ENCODE measurements at regions not wholly inside any gene's neighbourhood (a gene's known extent, or its start where the extent isn't known, plus 50 kb on each side); places are given as distances from the start of the nearest gene placed in this dataset.

DNA sequence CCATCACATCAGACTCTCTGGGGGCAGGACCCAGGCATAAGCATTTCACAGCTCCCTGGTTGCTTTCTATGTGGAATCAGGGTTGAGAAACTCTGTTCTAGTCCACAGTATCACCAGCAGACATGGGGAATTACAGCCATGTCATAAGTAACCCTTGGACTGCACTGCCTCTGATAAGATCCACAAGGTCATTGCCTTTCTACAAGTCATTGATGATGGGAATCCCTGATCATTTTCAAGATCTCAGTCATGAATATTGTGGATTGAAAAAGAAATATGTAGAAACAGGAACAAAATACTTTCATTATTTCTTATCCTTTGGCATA is 304.1 kb downstream of the KLF6 start:
- Mint-ChIP-seq H3K4me1 (ENCODE audit: low read depth) (peaks cover 47% of the 10 kb centered on the region), H3K36me3 (ENCODE audit: low read depth) (no peaks in the 10 kb centered on the region), H3K9me3 (no peaks in the 10 kb centered on the region), H3K27me3 (ENCODE audit: low read depth) (no peaks in the 10 kb centered on the region), H3K4me3 (no peak overlapping the region), H3K27ac (no peak overlapping the region)
- DNase-seq (ENCODE audit: low spot score) = no peak

- no peak overlapping the region for H3K4me3 Mint-ChIP-seq
- no peak overlapping the region for H3K27ac Mint-ChIP-seq
- DNase-seq (ENCODE audit: low spot score) = peak; percentile 27
- peaks cover 45% of the 10 kb centered on the region for H3K4me1 Mint-ChIP-seq (ENCODE audit: low read depth)
- no peaks in the 10 kb centered on the region for H3K36me3 Mint-ChIP-seq (ENCODE audit: low read depth)
- H3K9me3 Mint-ChIP-seq = no peaks in the 10 kb centered on the region
- H3K27me3 Mint-ChIP-seq (ENCODE audit: low read depth) = peaks cover 1% of the 10 kb centered on the region
These were observed 304.6 kb downstream of the KLF6 start for GRCh38 chr10:3480281-3480989.

GRCh38 chr10:3478632-3479240 is 306.2 kb upstream of the PITRM1 start:
- no peak overlapping the region for H3K27ac Mint-ChIP-seq
- H3K36me3 Mint-ChIP-seq (ENCODE audit: low read depth) = no peaks in the 10 kb centered on the region
- peaks cover 4% of the 10 kb centered on the region for H3K27me3 Mint-ChIP-seq (ENCODE audit: low read depth)
- no peaks in the 10 kb centered on the region for H3K9me3 Mint-ChIP-seq
- H3K4me1 Mint-ChIP-seq (ENCODE audit: low read depth) = peaks cover 35% of the 10 kb centered on the region
- no peak overlapping the region for H3K4me3 Mint-ChIP-seq
- no peak for DNase-seq (ENCODE audit: low spot score)

DNA sequence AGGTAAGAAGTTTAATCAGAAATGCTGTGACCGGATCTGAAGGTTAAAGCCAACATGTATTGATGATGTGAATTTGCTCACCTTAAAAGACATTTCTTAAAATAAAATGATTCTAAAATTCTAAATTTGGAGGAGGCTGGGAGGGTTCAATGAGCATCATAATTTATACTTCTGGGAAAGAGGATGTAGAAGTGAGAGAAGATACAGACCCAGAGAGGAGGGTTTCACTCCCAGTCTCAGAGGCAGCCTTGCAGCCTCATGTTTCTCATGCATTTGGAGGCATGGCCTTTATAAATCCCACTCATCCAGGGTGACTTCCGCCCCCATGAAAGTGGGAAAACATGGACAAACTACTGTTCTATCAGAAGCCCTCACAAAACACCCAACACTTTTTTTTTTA is 305.6 kb upstream of the PITRM1 start:
- no peak overlapping the region for H3K27ac Mint-ChIP-seq
- no peak overlapping the region for H3K4me3 Mint-ChIP-seq
- no peak for DNase-seq (ENCODE audit: low spot score)
- peaks cover 35% of the 10 kb centered on the region for H3K4me1 Mint-ChIP-seq (ENCODE audit: low read depth)
- no peaks in the 10 kb centered on the region for H3K36me3 Mint-ChIP-seq (ENCODE audit: low read depth)
- peaks cover 4% of the 10 kb centered on the region for H3K27me3 Mint-ChIP-seq (ENCODE audit: low read depth)
- H3K9me3 Mint-ChIP-seq = no peaks in the 10 kb centered on the region

- H3K4me1 Mint-ChIP-seq (ENCODE audit: low read depth) = peaks cover 37% of the 10 kb centered on the region
- no peaks in the 10 kb centered on the region for H3K9me3 Mint-ChIP-seq
- no peaks in the 10 kb centered on the region for H3K36me3 Mint-ChIP-seq (ENCODE audit: low read depth)
- no peak overlapping the region for H3K4me3 Mint-ChIP-seq
- no peak overlapping the region for H3K27ac Mint-ChIP-seq
- H3K27me3 Mint-ChIP-seq (ENCODE audit: low read depth) = peaks cover 4% of the 10 kb centered on the region
- DNase-seq (ENCODE audit: low spot score) = no peak
These were observed 305.1 kb upstream of the PITRM1 start for GRCh38 chr10:3477683-3478082.

GRCh38 chr10:3476640-3477448 is 304.3 kb upstream of the PITRM1 start:
- no peak for DNase-seq (ENCODE audit: low spot score)
- Mint-ChIP-seq H3K36me3 (ENCODE audit: low read depth) (no peaks in the 10 kb centered on the region), H3K4me1 (ENCODE audit: low read depth) (peaks cover 38% of the 10 kb centered on the region), H3K4me3 (no peak overlapping the region), H3K9me3 (no peaks in the 10 kb centered on the region), H3K27me3 (ENCODE audit: low read depth) (peaks cover 4% of the 10 kb centered on the region), H3K27ac (no peak overlapping the region)

DNA sequence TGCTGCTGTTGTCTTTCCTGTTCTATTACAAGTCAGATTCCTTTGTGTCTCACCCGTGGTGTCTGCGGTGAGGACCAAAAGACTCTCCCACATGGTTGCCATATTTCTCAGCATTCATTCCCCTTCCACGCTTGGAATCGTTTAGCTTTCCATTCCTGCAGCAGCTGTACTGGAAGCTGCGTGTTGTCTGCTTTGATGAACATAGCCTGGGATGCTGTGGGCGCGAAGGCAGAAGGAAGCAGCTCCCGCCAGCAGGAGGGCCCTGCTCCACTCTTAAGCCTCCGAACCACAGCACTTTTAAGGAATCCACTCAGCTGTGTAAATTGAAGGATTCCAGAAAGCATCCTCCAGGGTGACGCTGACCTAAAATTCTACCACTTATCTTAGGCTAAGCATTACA is 303.6 kb upstream of the PITRM1 start:
- H3K4me1 Mint-ChIP-seq (ENCODE audit: low read depth) = peaks cover 34% of the 10 kb centered on the region
- H3K36me3 Mint-ChIP-seq (ENCODE audit: low read depth) = no peaks in the 10 kb centered on the region
- H3K27ac Mint-ChIP-seq = no peak overlapping the region
- H3K4me3 Mint-ChIP-seq = no peak overlapping the region
- no peaks in the 10 kb centered on the region for H3K9me3 Mint-ChIP-seq
- DNase-seq (ENCODE audit: low spot score) = no peak
- H3K27me3 Mint-ChIP-seq (ENCODE audit: low read depth) = peaks cover 4% of the 10 kb centered on the region

- H3K27me3 Mint-ChIP-seq (ENCODE audit: low read depth) = peaks cover 4% of the 10 kb centered on the region
- H3K36me3 Mint-ChIP-seq (ENCODE audit: low read depth) = no peaks in the 10 kb centered on the region
- H3K4me3 Mint-ChIP-seq = no peak overlapping the region
- no peak overlapping the region for H3K27ac Mint-ChIP-seq
- H3K4me1 Mint-ChIP-seq (ENCODE audit: low read depth) = peaks cover 35% of the 10 kb centered on the region
- no peak for DNase-seq (ENCODE audit: low spot score)
- H3K9me3 Mint-ChIP-seq = no peaks in the 10 kb centered on the region
These were observed 302.8 kb upstream of the PITRM1 start for GRCh38 chr10:3475367-3475766.

DNA sequence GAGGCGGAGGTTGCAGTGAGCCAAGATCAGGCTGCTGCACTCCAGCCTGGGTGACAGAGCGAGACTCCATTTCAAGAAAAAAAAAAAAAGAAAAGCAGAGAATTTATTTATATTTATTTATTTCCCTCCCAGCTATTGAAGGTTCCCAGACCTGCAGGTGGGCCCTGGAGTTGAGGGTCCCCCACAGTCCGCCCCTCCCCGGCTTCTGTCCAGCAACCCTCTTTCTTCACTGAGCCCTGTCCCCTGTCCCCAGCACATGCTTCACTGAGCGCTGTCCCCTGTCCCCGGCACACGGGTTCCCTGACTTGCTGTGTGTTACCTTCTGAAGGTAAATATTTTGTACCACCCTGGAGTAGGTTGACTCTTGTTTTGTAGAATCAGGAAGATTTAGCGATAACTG is 301.7 kb upstream of the PITRM1 start:
- no peaks in the 10 kb centered on the region for H3K9me3 Mint-ChIP-seq
- no peak overlapping the region for H3K27ac Mint-ChIP-seq

GRCh38 chr10:3473271-3473670 is 300.7 kb upstream of the PITRM1 start:
- DNase-seq (ENCODE audit: low spot score) = no peak
- Mint-ChIP-seq H3K4me3 (peak overlapping the region; percentile 81), H3K27ac (no peak overlapping the region), H3K36me3 (ENCODE audit: low read depth) (no peaks in the 10 kb centered on the region), H3K4me1 (ENCODE audit: low read depth) (peaks cover 44% of the 10 kb centered on the region), H3K9me3 (no peaks in the 10 kb centered on the region), H3K27me3 (ENCODE audit: low read depth) (peaks cover 4% of the 10 kb centered on the region)

More for the DNA sequence above, 301.7 kb upstream of the PITRM1 start:
- H3K36me3 Mint-ChIP-seq (ENCODE audit: low read depth) = no peaks in the 10 kb centered on the region
- DNase-seq (ENCODE audit: low spot score) = no peak
- no peak overlapping the region for H3K4me3 Mint-ChIP-seq
- H3K27me3 Mint-ChIP-seq (ENCODE audit: low read depth) = peaks cover 4% of the 10 kb centered on the region
- H3K4me1 Mint-ChIP-seq (ENCODE audit: low read depth) = peaks cover 38% of the 10 kb centered on the region

DNA sequence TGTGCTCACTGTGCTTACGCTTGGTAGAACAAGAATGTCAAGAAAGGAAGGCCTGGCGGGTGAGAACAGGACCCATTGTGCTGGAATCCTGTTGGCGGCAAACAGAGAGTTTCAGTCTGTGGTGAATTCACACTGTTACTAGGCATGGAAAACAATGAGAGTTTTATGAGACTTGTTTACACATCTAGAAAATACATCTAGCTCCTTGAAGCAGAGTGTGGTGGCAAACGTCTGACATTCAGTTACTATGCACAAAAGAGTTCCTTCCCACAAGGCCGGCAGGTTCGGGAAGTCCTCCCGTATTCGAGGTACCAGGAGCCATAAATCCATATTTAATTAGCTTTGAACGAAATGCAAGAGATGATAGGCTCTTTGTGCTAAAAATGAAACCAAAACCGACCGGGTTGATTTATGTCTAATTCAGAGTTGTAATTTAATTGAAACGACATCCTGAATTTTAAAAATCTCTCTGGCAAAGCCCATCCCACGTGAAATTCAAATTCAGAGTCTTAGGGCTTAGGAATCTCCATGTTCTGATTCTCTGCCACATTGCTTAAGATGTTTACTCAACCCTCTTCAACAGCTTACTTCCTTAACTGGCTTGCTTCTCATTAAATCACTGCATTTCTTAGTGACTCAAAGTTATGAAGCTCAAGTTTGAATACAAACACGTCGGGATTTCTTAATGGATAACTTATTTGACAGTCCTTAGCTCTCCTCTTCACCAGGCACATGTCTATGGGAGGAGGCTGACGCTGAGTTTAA is 299.9 kb upstream of the PITRM1 start:
- no peaks in the 10 kb centered on the region for H3K36me3 Mint-ChIP-seq (ENCODE audit: low read depth)
- peaks cover 46% of the 10 kb centered on the region for H3K4me1 Mint-ChIP-seq (ENCODE audit: low read depth)
- no peak for DNase-seq (ENCODE audit: low spot score)
- H3K9me3 Mint-ChIP-seq = no peaks in the 10 kb centered on the region
- H3K27ac Mint-ChIP-seq = peak overlapping the region; percentile 83
- H3K27me3 Mint-ChIP-seq (ENCODE audit: low read depth) = peaks cover 4% of the 10 kb centered on the region
- peak overlapping the region; percentile 81 for H3K4me3 Mint-ChIP-seq

GRCh38 chr10:3471927-3472286 is 299.3 kb upstream of the PITRM1 start:
- Mint-ChIP-seq H3K27ac (peak overlapping the region; percentile 83), H3K4me1 (ENCODE audit: low read depth) (peaks cover 52% of the 10 kb centered on the region), H3K27me3 (ENCODE audit: low read depth) (peaks cover 4% of the 10 kb centered on the region), H3K4me3 (peak overlapping the region; percentile 81), H3K36me3 (ENCODE audit: low read depth) (no peaks in the 10 kb centered on the region), H3K9me3 (no peaks in the 10 kb centered on the region)
- DNase-seq (ENCODE audit: low spot score) = no peak

DNA sequence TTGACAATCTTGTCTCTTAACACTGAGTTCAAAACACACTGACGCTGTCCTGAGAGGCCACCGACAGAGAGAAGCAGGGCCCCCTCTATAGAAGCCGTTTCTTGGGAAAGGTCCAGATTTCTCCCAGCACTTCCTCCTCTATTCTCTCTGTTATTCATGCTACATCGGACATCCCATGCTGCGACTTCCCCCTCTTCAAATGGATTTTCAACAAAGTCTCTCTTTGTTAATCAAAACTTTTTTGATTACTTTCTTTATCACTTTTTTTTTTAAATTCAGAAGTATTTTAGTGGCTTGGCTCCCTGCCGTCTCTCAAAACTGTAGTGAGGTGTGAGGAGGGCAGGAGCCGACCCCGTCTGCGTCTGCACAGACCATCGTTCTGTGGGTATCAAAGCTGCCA is 298.9 kb upstream of the PITRM1 start:
- Mint-ChIP-seq H3K9me3 (no peaks in the 10 kb centered on the region), H3K4me3 (no peak overlapping the region), H3K4me1 (ENCODE audit: low read depth) (peaks cover 54% of the 10 kb centered on the region), H3K27me3 (ENCODE audit: low read depth) (peaks cover 4% of the 10 kb centered on the region), H3K27ac (no peak overlapping the region), H3K36me3 (ENCODE audit: low read depth) (no peaks in the 10 kb centered on the region)
- DNase-seq (ENCODE audit: low spot score) = no peak

DNA sequence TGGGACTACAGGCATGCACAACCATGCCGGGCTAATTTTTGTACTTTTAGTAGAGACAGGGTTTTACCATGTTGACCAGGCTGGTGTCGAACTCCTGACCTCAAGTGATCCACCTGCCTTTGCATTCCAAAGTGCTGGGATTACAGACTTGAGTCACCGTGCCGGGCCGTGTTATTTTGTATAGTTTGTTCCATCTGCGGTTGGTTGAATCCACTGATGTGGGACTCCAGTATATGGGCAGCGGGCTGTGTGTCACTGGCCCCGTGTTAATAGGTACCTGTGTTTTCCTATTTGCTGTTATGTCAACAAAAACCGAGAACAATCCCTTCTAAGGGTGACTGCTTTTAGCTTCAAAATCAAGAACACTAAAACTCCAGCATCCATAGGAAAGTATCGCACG is 297.6 kb upstream of the PITRM1 start:
- no peak for DNase-seq (ENCODE audit: low spot score)
- H3K36me3 Mint-ChIP-seq (ENCODE audit: low read depth) = no peaks in the 10 kb centered on the region
- peaks cover 61% of the 10 kb centered on the region for H3K4me1 Mint-ChIP-seq (ENCODE audit: low read depth)
- no peak overlapping the region for H3K27ac Mint-ChIP-seq
- H3K9me3 Mint-ChIP-seq = no peaks in the 10 kb centered on the region
- no peak overlapping the region for H3K4me3 Mint-ChIP-seq
- no peaks in the 10 kb centered on the region for H3K27me3 Mint-ChIP-seq (ENCODE audit: low read depth)
